GM18498 (cell line): ENCODE measurements at regions not wholly inside any gene's neighbourhood (a gene's known extent, or its start where the extent isn't known, plus 50 kb on each side); places are given as distances from the start of the nearest gene placed in this dataset.
"Not testable (repeated sequence)": the region's sequence is repeated elsewhere in the genome, so short reads cannot be mapped to it uniquely, and the experiment has no call there.

Experiments
- ATAC-seq: cut with Tn5 transposase; IDR thresholded peaks from one replicate; pipeline ENCODE4 v1.9.1; 2021; ENCODE audit warnings: mild to moderate bottlenecking, moderate library complexity; ENCODE audit not compliant: unreplicated experiment

- no peak for ATAC-seq
Measured at GRCh38 chr7:66535414-66536329, 93.0 kb upstream of the KCTD7 start.

GRCh38 chr7:66537380-66537779 lies 91.3 kb upstream of the KCTD7 start:
- no peak for ATAC-seq

- ATAC-seq: no peak
Measured at GRCh38 chr7:66537876-66538275, 90.8 kb upstream of the KCTD7 start.

- no peak for ATAC-seq
Measured at GRCh38 chr7:66539264-66539623, 89.4 kb upstream of the KCTD7 start.

- ATAC-seq: no peak
Measured at GRCh38 chr7:66539902-66540375, 88.7 kb upstream of the KCTD7 start.

GRCh38 chr7:66542049-66542448 lies 86.6 kb upstream of the KCTD7 start:
- ATAC-seq: no peak

- ATAC-seq: no peak
Measured at GRCh38 chr7:66542528-66543269, 86.0 kb upstream of the KCTD7 start.

GRCh38 chr7:66549466-66549865 lies 79.2 kb upstream of the KCTD7 start:
- no peak for ATAC-seq

GRCh38 chr7:66553001-66553400 lies 75.7 kb upstream of the KCTD7 start:
- no peak for ATAC-seq

GRCh38 chr7:66553675-66554074 lies 75.0 kb upstream of the KCTD7 start:
- ATAC-seq: not testable (repeated sequence)

- ATAC-seq: not testable (repeated sequence)
Measured at GRCh38 chr7:66554291-66554690, 74.4 kb upstream of the KCTD7 start.

- ATAC-seq: not testable (repeated sequence)
Measured at GRCh38 chr7:66554842-66555430, 73.7 kb upstream of the KCTD7 start.

GRCh38 chr7:66556177-66556548 lies 72.5 kb upstream of the KCTD7 start:
- ATAC-seq: no peak

- ATAC-seq: no peak
Measured at GRCh38 chr7:66556549-66557213, 72.0 kb upstream of the KCTD7 start.

- ATAC-seq: peak; percentile 78
Measured at GRCh38 chr7:66557214-66558200, 71.2 kb upstream of the KCTD7 start.

GRCh38 chr7:66558201-66558641 lies 70.5 kb upstream of the KCTD7 start:
- ATAC-seq: no peak

GRCh38 chr7:66558660-66559465 lies 69.8 kb upstream of the KCTD7 start:
- ATAC-seq: no peak

GRCh38 chr7:66564045-66564444 lies 64.6 kb upstream of the KCTD7 start:
- no peak for ATAC-seq

GRCh38 chr7:66570179-66570578 lies 58.5 kb upstream of the KCTD7 start:
- not testable (repeated sequence) for ATAC-seq
